ENCODE measurements at regions not wholly inside any gene's neighbourhood (a gene's known extent, or its start where the extent isn't known, plus 50 kb on each side); places are given as distances from the start of the nearest gene placed in this dataset.

DNA sequence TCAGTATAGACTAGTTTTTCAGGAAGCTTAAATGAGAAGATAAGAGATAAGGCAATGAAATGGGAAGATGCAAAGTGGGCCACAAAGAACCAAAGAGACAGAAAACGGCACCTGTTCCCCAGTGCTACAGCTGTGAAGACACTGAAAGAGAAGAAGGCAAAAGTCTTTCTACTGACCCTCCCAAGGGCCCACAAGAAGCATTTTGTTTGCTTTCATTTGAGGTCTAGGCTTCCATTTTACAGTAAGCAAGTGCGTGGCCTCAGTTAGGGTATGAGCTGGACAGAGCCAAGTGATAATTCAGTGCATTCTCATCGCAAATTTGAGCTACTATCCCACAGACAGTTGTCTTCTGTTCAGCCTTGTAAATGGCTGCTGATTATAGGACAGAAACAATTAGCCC is 53.4 kb upstream of the STK17B start:
- Mint-ChIP-seq H3K27me3 (no peaks in the 10 kb centered on the region), H3K36me3 (ENCODE audit: low read depth) (peaks cover 29% of the 10 kb centered on the region), H3K4me3 (no peak overlapping the region), H3K9me3 (peaks cover 28% of the 10 kb centered on the region), H3K27ac (no peak overlapping the region), H3K4me1 (peaks cover 76% of the 10 kb centered on the region)
- CTCF ChIA-PET, result interaction anchor here (1.0 to 1.5 kb wide), 4 partner anchors 10 to 48 kb away, joined by 4 to 7 read pairs (median 4); no protein-coding TSS in a partner anchor
- DNase-seq, result no peak
- POLR2A ChIA-PET, result no interaction called here

DNA sequence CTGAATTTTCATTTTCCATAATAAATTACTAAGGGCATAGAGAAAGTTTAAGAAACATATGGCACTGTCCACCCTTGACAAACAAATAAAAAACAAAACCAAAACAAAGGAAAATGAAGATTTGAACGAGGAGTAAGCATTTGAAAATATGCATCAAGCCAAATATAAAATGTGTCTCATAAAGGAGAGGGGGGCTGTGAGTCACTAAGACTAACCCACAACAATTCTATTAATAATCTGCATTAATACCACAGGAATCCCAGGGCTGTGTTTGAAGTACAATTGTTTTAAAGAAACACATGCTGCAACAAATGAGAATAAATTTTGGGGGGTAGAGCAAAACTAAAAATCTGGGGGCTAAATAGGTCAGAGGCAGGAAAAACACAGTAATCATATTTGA is 53.8 kb upstream of the STK17B start:
- Mint-ChIP-seq H3K4me3 (no peak overlapping the region), H3K9me3 (peaks cover 28% of the 10 kb centered on the region), H3K27ac (no peak overlapping the region), H3K27me3 (no peaks in the 10 kb centered on the region), H3K36me3 (ENCODE audit: low read depth) (peaks cover 29% of the 10 kb centered on the region), H3K4me1 (peaks cover 77% of the 10 kb centered on the region)
- no peak for DNase-seq
- ChIA-PET POLR2A (no interaction called here), CTCF (interaction anchor here (1.0 to 1.5 kb wide), 4 partner anchors 10 to 49 kb away, joined by 4 to 7 read pairs (median 4); no protein-coding TSS in a partner anchor)

- DNase-seq, result no peak
- Mint-ChIP-seq H3K4me1 (peaks cover 76% of the 10 kb centered on the region), H3K36me3 (ENCODE audit: low read depth) (peaks cover 26% of the 10 kb centered on the region), H3K9me3 (peaks cover 28% of the 10 kb centered on the region), H3K27ac (no peak overlapping the region), H3K27me3 (no peaks in the 10 kb centered on the region), H3K4me3 (no peak overlapping the region)
- POLR2A ChIA-PET, result no interaction called here
- CTCF ChIA-PET, result interaction anchor here (1.5 kb wide), 1 partner anchor 33 kb away, joined by 3 read pairs; no protein-coding TSS in a partner anchor
Observed at GRCh38 chr2:196226058-196226706, 54.8 kb upstream of the STK17B start.

DNA sequence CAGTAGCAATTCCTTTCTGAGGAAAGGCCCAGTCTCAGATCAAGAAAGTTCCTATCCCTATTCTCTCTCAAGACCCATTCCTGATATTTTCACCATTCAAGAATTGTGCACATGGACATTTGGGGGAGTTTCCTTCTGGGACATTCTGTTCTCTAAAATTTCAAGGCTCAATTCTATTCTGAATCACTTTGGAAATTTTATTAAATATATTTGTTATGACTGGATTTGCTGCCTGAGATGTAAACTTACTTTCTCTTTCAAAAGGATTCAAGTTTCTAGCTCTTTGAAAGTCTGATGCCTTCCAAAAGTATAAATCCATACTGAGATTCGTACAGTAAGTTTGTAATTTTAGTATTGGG is 55.3 kb upstream of the STK17B start:
- ChIA-PET CTCF (interaction anchor here (1.2 to 9.2 kb wide), 5 partner anchors 7 to 56 kb away, joined by 3 to 61 read pairs (median 5); partner anchors contain the start of gene STK17B), POLR2A (no interaction called here)
- H3K9me3 Mint-ChIP-seq, result peaks cover 28% of the 10 kb centered on the region
- H3K4me3 Mint-ChIP-seq, result no peak overlapping the region
- H3K4me1 Mint-ChIP-seq, result peaks cover 81% of the 10 kb centered on the region
- no peak overlapping the region for H3K27ac Mint-ChIP-seq
- no peak for DNase-seq
- H3K36me3 Mint-ChIP-seq (ENCODE audit: low read depth), result peaks cover 26% of the 10 kb centered on the region
- H3K27me3 Mint-ChIP-seq, result no peaks in the 10 kb centered on the region

DNA sequence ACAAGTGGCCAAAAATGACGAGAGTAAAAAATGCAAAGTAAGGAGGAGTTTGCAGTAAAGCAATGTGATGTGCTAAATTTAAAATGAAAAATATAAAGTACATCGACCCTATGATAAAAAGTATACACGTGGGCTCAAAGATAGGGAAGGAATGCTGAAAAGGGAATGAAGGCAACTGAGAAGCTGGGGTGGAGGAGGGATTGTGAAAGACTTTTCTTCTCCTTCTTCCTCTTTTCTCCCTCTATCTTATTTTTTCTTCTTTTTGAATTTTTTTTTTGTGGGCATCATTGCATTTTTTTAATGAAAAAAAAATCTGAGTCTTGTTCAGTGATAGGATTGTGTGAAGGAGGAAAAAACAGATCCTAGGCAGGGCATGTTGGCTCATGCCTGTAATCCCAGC is 57.6 kb upstream of the STK17B start:
- ChIA-PET CTCF (interaction anchor here (0.9 to 9.2 kb wide), 9 partner anchors 9 to 53 kb away, joined by 3 to 61 read pairs (median 4); no protein-coding TSS in a partner anchor), POLR2A (no interaction called here)
- H3K4me1 Mint-ChIP-seq, result peaks cover 95% of the 10 kb centered on the region
- no peaks in the 10 kb centered on the region for H3K27me3 Mint-ChIP-seq
- peaks cover 17% of the 10 kb centered on the region for H3K9me3 Mint-ChIP-seq
- H3K27ac Mint-ChIP-seq, result peak overlapping the region; percentile 54
- H3K4me3 Mint-ChIP-seq, result no peak overlapping the region
- DNase-seq, result no peak
- peaks cover 10% of the 10 kb centered on the region for H3K36me3 Mint-ChIP-seq (ENCODE audit: low read depth)

DNA sequence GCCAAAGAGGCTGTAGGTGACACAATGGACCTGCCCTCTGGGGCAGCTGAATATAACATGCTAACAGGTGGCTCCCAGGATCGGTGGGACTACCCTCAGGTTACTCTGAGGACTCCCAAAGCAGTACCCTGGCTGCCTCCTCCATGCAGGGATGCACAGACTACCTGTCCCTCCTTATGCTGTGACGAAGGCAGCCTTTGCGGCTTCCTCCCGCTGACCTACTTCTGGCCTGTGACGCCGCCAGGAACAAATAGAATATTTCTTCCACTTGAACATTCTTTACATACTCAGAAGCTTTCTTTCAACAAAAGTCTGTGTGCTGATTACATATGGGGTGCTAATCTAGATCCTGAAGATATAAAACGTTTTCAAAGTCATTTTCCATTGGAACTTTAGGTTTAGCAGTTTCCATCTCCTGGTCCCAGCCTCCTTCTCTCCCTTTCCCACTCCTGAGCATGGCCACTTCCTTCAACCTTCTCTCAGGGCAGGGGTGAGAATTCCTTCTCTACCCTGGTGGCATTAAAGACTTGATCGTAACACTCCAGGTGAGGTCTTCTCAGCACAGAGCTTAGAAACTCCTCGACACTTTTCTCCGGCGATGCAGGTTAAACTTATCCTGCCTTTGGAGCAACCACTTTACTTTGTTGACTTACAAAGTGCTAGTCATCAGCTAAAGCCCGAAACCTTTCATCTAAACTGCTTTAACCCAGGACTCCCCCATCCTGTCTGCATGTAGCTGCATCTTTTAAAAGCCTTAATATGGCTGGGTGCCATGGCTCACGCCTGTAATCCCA is 58.9 kb upstream of the STK17B start:
- Mint-ChIP-seq H3K4me3 (peak overlapping the region; percentile 53), H3K36me3 (ENCODE audit: low read depth) (peaks cover 4% of the 10 kb centered on the region), H3K27ac (peak overlapping the region; percentile 90), H3K4me1 (peaks cover 94% of the 10 kb centered on the region), H3K9me3 (peaks cover 7% of the 10 kb centered on the region), H3K27me3 (no peaks in the 10 kb centered on the region)
- CTCF ChIA-PET, result interaction anchor here (0.9 to 9.2 kb wide), 11 partner anchors 8 to 53 kb away, joined by 3 to 61 read pairs (median 5); no protein-coding TSS in a partner anchor
- POLR2A ChIA-PET, result interaction anchor here (0.8 kb wide), 1 partner anchor 19 kb away, joined by 3 read pairs; no protein-coding TSS in a partner anchor
- DNase-seq, result peak; percentile 55

DNA sequence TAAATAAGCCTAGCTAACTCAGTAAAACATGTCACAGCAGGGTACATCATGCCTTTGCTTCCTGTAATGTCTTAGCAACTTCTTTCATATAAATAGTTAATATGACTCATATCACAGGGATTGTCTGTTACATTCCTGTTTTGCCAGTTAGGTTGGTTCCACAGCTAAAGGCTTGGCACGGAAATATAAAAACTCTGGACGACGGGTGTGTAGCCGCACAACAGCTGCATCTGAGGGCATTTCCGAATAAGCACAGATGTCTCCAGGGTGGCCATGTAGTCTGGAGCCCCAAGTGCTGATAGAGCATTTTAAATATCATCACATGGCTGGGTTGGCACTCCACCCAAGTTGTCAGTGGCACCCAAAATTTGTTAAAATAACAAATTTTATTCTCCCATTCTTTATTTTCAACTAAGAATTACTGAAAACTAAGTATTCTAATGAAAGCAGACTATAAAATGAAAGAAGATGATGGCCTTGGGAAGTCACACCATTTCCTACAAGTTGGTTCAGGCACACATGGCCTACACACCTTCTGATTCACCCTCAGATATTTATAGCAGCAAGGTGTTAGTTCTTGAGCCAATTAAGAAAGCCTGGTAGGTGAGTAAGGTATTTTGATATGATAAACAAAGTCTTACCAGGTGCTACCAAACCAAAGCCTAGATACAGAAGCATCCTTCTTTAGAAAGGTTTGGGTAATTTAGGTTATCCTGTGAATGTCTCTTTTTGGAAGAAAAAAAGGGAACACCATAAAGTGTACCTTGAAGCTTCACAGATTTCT is 61.8 kb upstream of the STK17B start:
- Mint-ChIP-seq H3K27me3 (no peaks in the 10 kb centered on the region), H3K4me1 (peaks cover 94% of the 10 kb centered on the region), H3K36me3 (ENCODE audit: low read depth) (peaks cover 15% of the 10 kb centered on the region), H3K4me3 (no peak overlapping the region), H3K9me3 (peaks cover 12% of the 10 kb centered on the region), H3K27ac (peak overlapping the region; percentile 88)
- DNase-seq, result no peak
- ChIA-PET CTCF (interaction anchor here (0.7 to 9.2 kb wide), 17 partner anchors 9 to 67 kb away, joined by 3 to 61 read pairs (median 3); no protein-coding TSS in a partner anchor), POLR2A (no interaction called here)

DNA sequence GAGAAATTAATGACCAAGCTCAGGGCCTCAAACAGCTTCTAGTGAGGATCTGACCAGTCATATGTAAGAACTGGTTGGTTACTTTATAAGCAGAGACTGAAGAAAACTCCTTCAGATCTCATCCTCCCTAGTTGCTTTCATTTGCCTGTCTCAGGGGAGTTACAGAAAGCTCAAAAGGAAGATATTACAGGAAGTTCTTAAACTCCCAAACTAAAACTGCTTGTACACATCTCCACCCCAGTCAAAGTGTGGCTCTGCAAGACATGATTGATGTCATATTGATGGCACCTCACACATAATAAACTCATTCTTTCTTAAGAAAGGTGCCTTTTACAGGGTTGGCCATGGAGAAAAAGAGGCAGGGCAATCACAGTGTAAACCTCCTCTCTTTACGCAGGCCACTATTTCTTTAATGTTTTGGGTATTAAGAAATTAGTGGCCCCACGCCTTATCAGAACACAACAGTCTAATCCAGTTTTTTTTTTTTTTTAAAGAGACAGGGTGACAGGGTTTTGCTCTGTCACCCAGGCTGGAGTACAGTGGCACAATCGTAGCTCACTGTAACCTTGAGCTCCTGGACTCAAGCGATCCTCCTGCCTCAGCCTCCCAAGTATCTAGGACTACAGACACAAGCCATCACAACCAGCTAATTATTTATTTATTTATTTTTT is 62.6 kb upstream of the STK17B start:
- ChIA-PET CTCF (interaction anchor here (0.7 to 9.2 kb wide), 12 partner anchors 11 to 56 kb away, joined by 3 to 61 read pairs (median 3); no protein-coding TSS in a partner anchor), POLR2A (no interaction called here)
- peaks cover 94% of the 10 kb centered on the region for H3K4me1 Mint-ChIP-seq
- no peaks in the 10 kb centered on the region for H3K27me3 Mint-ChIP-seq
- H3K4me3 Mint-ChIP-seq, result no peak overlapping the region
- peaks cover 15% of the 10 kb centered on the region for H3K36me3 Mint-ChIP-seq (ENCODE audit: low read depth)
- H3K9me3 Mint-ChIP-seq, result peaks cover 14% of the 10 kb centered on the region
- peak; percentile 42 for DNase-seq
- peak overlapping the region; percentile 88 for H3K27ac Mint-ChIP-seq

DNA sequence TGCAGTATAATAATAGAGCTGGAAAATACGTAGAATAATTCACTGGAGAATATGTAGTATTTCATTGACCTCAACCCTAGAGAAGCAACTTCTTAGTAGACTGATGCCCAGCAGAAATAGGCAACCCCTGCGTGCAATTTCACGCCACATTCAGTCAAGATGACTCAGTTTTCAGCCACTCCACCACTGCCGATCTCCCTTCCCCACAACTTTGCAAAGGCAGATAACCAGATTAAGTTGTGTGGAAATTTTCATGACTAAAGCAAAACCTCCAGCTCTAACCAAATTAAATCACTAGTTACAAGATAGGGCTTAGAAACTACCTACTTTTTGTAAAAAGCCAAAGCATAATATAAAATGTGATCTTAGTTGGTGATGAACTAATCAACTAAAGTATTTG is 63.3 kb upstream of the STK17B start:
- Mint-ChIP-seq H3K4me3 (peak overlapping the region; percentile 43), H3K4me1 (peaks cover 95% of the 10 kb centered on the region), H3K36me3 (ENCODE audit: low read depth) (peaks cover 15% of the 10 kb centered on the region), H3K9me3 (peaks cover 16% of the 10 kb centered on the region), H3K27me3 (no peaks in the 10 kb centered on the region), H3K27ac (peak overlapping the region; percentile 88)
- CTCF ChIA-PET, result interaction anchor here (0.6 to 9.2 kb wide), 12 partner anchors 11 to 1685 kb away, joined by 3 to 61 read pairs (median 3); no protein-coding TSS in a partner anchor
- DNase-seq, result peak; percentile 58
- POLR2A ChIA-PET, result interaction anchor here (0.6 kb wide), 1 partner anchor 62 kb away, joined by 3 read pairs; no protein-coding TSS in a partner anchor

GRCh38 chr2:196238836-196239380 is 67.5 kb upstream of the STK17B start:
- H3K9me3 Mint-ChIP-seq, result peaks cover 16% of the 10 kb centered on the region
- no peaks in the 10 kb centered on the region for H3K27me3 Mint-ChIP-seq
- H3K27ac Mint-ChIP-seq, result peak overlapping the region; percentile 89
- peak overlapping the region; percentile 4 for H3K4me3 Mint-ChIP-seq
- H3K36me3 Mint-ChIP-seq (ENCODE audit: low read depth), result peaks cover 20% of the 10 kb centered on the region
- ChIA-PET CTCF (interaction anchor here (0.6 to 13.0 kb wide), 12 partner anchors 7 to 81 kb away, joined by 3 to 135 read pairs (median 4); partner anchors contain the start of gene STK17B), POLR2A (interaction anchor here (0.5 kb wide), 1 partner anchor 10 kb away, joined by 3 read pairs; no protein-coding TSS in a partner anchor)
- DNase-seq, result no peak
- peaks cover 88% of the 10 kb centered on the region for H3K4me1 Mint-ChIP-seq

- H3K9me3 Mint-ChIP-seq, result peaks cover 16% of the 10 kb centered on the region
- ChIA-PET CTCF (interaction anchor here (0.8 to 13.0 kb wide), 15 partner anchors 9 to 80 kb away, joined by 3 to 135 read pairs (median 4); no protein-coding TSS in a partner anchor), POLR2A (interaction anchor here (0.7 to 0.8 kb wide), 2 partner anchors 21 to 64 kb away, joined by 3 read pairs; no protein-coding TSS in a partner anchor)
- peaks cover 86% of the 10 kb centered on the region for H3K4me1 Mint-ChIP-seq
- H3K4me3 Mint-ChIP-seq, result peak overlapping the region; percentile 40
- DNase-seq, result peak; percentile 91
- peaks cover 20% of the 10 kb centered on the region for H3K36me3 Mint-ChIP-seq (ENCODE audit: low read depth)
- H3K27ac Mint-ChIP-seq, result peak overlapping the region; percentile 89
- no peaks in the 10 kb centered on the region for H3K27me3 Mint-ChIP-seq
Observed at GRCh38 chr2:196239622-196240587, 68.5 kb upstream of the STK17B start.

All from activated CD4-positive, alpha-beta T cell treated with anti-CD3 and anti-CD28 coated beads, Interleukin-2, amount 10 ng/mL, durations not matched to agents 7 days and 5 days (primary cell).